NCI-H345 treated with DMSO at 0.1 percent for 48 hours (cell line): ENCODE measurements at regions not wholly inside any gene's neighbourhood (a gene's known extent, or its start where the extent isn't known, plus 50 kb on each side); places are given as distances from the start of the nearest gene placed in this dataset.

Source experiments
- DNase-seq: peaks from one replicate; lab custom pipeline; 2025; ENCODE audit not compliant: unreplicated experiment; lab: John Stamatoyannopoulos, UW

DNA sequence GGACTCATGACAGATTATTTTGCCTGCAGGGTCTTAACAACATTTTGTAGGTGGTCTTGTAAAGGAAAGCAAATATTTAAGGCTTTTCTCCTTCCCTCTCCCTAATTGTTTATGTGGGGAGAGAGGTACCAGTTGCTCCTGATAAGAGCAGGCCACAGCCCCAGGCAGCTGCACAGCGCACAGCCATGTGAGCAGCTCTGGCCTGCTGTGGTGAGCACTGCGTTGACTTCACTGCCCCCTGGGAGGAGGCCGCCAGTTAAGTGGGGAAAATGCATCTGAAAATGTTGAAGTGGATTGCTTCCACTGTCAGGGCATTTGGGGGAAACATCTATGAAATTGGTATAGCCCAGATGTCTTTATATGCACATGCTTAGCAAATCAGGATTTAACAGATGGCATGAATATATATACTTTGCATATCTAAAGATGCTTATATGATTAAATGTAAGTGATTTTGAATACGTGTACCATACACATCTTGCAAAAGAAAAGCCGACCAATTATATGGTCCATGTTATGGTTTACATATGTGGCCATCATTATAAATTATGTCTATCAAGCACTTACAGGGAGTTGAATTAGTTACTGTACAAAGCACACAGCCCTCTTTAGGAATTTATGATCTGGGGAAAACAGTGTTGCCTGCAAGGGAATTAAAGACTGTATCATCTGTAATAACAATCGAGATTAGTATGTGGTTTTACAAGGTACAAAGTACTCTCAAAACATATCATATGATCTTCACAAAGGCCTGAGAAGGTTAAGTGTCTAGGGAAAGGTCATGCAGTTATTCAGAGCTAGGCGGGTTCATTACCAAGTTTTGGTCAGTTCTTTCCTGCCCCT lies 132.1 kb downstream of the RHOU start:
- peak; percentile 54 for DNase-seq

DNA sequence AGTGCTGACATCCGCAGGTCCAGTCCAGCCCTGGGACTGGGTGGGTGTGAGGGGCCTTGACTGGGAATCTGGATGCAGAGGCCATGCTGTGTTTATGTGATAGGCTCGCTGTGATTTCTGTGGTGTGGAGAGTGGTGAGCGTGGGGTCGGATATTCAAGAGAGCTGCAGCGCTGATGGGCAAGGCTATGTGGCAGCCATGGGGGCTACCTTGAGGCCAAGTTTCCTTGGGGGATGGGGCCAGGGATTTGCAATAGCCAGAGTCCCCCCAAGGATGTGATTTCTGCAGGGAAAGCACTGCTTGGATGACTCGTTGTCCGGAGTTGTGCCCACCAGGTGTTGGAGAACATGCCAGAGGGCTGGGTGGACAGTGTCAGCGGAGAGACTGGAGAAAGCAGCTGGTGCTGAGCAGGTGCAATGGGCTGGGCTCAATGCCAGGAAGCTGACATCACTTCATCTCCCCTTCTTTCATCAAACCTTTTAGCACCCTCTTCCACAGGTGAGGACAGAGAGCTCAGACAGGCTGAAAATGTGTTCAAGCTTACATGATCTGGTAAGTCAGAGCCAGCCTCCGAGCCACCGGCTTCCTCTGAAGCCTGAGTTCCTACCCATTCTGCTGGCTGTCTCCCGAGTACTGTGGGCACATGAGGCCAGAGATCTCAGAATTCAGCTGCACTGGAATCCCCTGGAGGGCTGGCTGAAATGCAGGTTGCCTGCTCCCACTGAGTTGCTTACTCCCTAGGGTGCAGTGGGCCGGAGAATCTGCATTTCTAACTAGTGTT lies 132.9 kb downstream of the RHOU start:
- peak; percentile 84 for DNase-seq

DNA sequence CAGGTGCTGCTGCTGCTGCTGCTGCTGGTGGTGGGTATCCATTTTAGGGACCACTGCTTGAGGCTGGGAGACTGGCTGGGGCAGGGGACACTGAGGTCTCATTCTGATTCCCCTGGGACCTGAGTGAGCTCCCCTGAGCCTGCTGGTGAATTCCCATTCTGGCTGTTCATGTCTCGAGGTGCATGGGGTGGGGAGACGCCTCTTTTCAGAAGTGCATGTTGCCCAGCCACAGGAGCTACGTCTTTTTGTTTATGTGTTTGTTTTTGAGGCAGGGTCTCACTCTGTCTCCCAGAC lies 133.4 kb downstream of the RHOU start:
- DNase-seq, result no peak

GRCh38 chr1:228869312-228869824 lies 134.1 kb downstream of the RHOU start:
- DNase-seq, result no peak

DNA sequence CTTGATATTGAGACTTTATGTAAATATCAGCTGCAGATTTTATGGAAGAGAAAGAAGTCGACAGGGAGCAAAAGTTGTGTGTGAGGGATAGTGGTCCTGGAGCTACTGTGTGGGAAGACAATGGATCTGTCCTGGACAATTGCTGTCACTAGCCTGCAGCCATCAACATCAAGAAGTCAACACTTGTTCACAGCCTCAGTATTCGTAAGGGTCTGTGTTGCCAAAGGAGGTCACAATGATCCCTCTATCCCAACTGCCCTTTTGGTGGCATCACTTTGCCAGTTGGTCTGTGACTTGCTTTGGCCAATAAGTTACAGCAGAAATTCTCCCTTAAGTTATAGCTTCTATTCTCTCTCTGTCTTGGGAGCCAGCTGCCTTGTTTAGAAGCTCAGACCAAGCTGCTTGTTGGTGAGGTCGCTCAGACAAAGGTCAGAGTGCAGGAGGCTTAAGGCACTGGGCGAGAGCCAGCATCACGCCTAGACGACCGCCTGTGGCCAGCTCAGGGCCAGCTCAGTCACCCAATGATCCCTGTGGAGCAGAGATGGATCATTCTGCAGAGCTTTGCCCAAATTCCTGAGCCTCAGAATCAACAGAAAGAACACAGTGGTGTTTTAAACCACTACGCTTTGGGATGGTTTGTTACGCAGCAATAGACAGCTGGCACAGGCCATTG lies 134.9 kb downstream of the RHOU start:
- DNase-seq, result no peak

DNA sequence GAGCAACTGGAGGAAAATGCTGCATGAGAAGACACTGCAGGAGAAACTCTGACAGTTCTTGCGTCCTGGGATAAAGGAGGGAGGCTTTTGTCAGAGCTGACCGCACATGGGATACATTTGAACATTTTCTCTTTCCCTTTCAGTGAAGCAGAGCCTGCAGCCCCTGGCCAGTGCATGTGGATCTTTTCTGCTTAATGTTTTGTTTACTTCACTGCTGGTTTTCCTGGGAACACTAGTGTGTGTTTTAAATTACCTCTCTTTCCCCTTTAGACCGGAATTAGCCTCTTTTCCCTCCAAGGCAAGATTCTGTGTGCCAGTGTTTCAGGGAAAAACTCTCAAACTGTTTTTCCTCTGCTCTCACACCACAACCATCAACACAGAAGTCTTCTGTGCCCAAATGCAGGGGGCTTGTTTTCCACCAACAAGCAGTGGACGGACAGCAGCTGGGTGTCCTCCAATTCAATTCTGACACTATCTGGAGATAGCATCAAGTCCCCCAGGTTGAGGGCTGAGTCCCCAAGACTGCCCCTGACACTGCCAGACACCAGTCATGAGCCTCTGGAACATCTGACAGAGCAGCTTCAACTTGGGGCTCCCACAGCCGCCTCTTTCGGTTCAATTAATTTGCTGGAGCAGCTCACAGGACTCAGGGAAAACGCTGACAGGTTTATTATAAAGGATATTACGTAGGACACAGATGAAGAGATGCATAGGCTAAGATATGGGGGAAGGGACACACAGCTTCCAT lies 136.2 kb downstream of the RHOU start:
- DNase-seq, result no peak

DNA sequence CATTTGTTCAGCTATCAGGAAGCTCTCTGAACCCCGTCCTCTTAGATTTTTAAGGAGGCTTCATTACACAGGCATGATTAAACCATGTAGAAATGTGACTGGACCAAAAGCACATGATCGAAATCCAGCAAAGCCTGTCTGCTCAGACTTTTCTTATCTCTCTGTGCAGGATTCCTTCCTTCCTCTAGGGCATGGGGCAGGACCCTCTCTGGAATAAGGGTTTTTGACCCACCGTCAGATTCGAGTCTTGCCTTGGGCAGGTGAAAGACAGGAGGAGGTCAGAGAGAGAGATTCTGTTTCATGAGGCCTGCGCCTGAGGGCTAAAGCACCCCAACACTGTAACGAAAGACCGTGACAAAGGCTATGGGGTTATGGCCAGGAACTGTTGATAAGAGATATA lies 136.8 kb downstream of the RHOU start:
- no peak for DNase-seq

DNA sequence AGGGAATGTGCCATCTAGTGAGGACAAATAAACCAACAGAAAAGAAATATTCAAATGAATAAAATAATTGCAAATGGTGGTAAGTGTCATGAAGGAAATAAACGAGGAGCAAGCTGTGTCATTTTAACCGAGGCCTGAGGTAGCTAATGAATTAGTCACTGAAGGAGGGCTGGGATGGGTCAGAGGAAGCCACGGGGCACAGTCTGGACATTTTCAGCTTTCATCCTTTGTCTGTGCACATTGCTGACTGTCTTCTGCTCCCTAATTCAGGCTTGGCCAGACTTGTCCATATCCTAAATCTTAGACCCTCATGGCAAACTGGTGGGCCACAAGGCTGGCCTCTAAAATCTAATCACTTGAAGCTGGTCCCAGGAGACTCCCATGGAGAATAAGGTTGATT lies 138.4 kb downstream of the RHOU start:
- no peak for DNase-seq

- no peak for DNase-seq
These were observed 140.5 kb downstream of the RHOU start for GRCh38 chr1:228875741-228876140.

- no peak for DNase-seq
These were observed 140.9 kb downstream of the RHOU start for GRCh38 chr1:228876187-228876586.

- no peak for DNase-seq
These were observed 143.9 kb downstream of the RHOU start for GRCh38 chr1:228879164-228879563.

GRCh38 chr1:228882041-228882770 lies 146.9 kb downstream of the RHOU start:
- DNase-seq, result no peak

GRCh38 chr1:228882771-228883450 lies 147.6 kb downstream of the RHOU start:
- no peak for DNase-seq

GRCh38 chr1:228883535-228883934 lies 148.3 kb downstream of the RHOU start:
- DNase-seq, result no peak

DNA sequence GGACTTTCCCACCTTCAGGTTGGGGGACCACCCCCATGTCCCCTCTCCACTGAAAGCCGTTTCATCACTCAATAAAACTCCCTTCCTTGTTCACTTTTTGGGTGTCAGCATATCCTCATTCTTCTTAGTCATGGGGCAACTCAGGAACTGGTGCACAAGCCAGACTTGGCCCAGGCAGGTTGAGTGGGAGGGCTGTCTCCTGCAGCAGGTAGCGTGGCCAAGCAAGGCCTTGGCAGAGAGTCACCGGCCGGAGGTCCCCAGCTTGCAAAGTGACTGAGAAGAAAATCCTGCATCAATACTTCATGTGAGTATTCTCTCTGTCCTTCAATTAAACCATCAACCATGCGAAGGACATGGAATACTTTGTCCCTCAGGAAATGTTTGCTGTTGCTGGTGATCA lies 148.9 kb downstream of the RHOU start:
- DNase-seq, result no peak

DNA sequence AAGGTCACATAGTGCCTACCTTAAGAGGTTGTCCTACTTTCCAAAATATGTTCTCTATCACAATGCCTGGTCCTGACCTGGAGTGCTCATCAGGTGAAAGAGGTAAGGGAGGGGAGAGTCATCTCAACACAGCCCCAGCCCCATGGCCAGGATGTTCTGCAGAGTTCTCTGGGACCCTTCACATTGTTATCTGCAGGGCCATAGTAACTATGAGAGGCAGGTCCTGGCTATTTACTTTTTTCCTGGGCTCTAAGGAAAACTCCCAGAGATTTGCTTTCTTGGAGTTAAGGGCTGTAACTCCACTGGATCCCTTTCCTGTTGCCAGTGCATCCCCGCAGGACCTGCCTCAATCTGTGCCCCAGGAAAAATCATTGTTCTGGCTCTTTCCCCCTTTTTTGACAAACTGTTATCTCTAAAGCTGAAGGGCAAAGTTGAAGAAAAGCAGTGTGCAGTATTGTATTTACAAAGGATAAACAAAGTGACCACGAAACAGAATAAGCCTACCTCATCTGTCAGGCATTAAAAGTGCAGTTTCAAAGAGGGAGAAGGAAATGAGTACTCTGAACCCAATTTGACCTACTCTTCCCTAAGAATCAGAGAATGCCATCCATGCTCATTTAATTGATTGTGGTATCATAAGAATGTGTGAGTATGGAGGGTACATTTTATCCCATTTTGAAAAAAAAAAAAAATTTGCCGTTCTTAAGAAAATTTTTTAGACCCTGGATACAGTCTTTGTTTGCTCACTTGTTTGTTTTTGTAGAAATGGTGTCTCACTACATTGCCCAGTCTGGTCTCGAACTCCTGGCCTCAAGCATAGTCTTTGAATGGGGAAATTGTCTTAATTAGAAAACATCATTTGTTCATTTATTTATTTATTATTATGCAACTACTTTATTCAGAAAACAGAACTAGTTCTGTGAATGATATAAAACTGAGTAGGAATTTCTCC lies 149.6 kb downstream of the RHOU start:
- DNase-seq, result no peak

DNA sequence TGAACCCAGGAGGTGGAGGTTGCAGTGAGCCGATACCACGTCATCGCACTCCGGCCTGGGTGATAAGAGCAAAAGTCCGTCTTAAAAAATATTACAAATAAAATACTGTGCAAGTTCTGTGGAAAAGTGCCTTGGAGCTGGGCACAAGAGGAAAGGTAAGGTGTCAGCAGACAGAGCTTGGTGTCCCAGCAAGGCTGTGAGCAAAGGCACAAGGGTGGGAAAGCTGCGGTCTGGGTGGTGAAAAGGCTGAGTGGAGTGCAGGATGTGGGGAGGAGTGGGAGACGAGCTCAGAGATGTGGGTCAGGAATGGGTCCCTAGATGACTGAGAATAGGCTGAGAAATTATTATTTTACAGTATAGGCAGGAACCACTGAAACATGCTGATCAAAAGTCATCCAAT lies 150.6 kb downstream of the RHOU start:
- no peak for DNase-seq

DNA sequence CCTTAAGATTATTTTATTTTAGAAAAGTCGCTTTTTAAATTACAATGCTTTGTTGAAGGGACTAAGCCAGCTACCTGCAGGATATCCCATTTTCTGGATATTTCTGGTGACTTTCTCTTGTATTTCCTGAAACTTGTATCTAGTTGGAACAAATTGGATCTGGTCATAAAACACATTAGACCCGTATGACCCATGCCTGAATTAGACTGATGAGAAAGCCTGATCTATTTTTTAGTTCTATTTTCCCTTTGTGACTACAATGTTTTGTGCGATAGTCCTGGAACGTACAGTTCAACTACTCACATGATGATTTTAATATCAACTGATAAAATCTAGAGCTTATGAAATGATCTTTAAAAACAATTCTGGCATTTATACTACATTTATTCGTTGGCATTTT lies 151.8 kb downstream of the RHOU start:
- no peak for DNase-seq

GRCh38 chr1:228887960-228888359 lies 152.7 kb downstream of the RHOU start:
- no peak for DNase-seq
